EL (cell line): ENCODE measurements at regions not wholly inside any gene's neighbourhood (a gene's known extent, or its start where the extent isn't known, plus 50 kb on each side); places are given as distances from the start of the nearest gene placed in this dataset.
A peak's percentile ranks its signal among the peaks of the same experiment; 100 is the strongest.
"Not testable (repeated sequence)": the region's sequence is repeated elsewhere in the genome, so short reads cannot be mapped to it uniquely, and the experiment has no call there.

Source experiments
- DNase-seq: peaks from one replicate; pipeline ENCODE4 v3.0.0-alpha.2; 2016

GRCh38 chr16:85240982-85241924 lies 129.0 kb upstream of the CIBAR2 start:
- DNase-seq, result no peak

- no peak for DNase-seq
These were observed 129.9 kb upstream of the CIBAR2 start for GRCh38 chr16:85242140-85242539.

GRCh38 chr16:85243308-85243707 lies 131.0 kb upstream of the CIBAR2 start:
- DNase-seq, result no peak

GRCh38 chr16:85244452-85244851 lies 132.2 kb upstream of the CIBAR2 start:
- not testable (repeated sequence) for DNase-seq

GRCh38 chr16:85245307-85246172 lies 133.3 kb upstream of the CIBAR2 start:
- peak; percentile 67 for DNase-seq

- no peak for DNase-seq
These were observed 134.2 kb upstream of the CIBAR2 start for GRCh38 chr16:85246473-85246872.

GRCh38 chr16:85246973-85247372 lies 134.7 kb upstream of the CIBAR2 start:
- no peak for DNase-seq

- no peak for DNase-seq
These were observed 136.1 kb upstream of the CIBAR2 start for GRCh38 chr16:85248342-85248741.

- DNase-seq, result no peak
These were observed 136.6 kb upstream of the CIBAR2 start for GRCh38 chr16:85248857-85249256.

GRCh38 chr16:85249418-85250146 lies 137.3 kb upstream of the CIBAR2 start:
- no peak for DNase-seq

GRCh38 chr16:85250147-85250463 lies 137.8 kb upstream of the CIBAR2 start:
- DNase-seq, result no peak

GRCh38 chr16:85250609-85251223 lies 138.4 kb upstream of the CIBAR2 start:
- no peak for DNase-seq

- no peak for DNase-seq
These were observed 139.0 kb upstream of the CIBAR2 start for GRCh38 chr16:85251225-85251760.

- no peak for DNase-seq
These were observed 139.7 kb upstream of the CIBAR2 start for GRCh38 chr16:85252014-85252413.

GRCh38 chr16:85252461-85252860 lies 140.2 kb upstream of the CIBAR2 start:
- DNase-seq, result no peak

- DNase-seq, result peak; percentile 35
These were observed 141.0 kb upstream of the CIBAR2 start for GRCh38 chr16:85253084-85253941.

GRCh38 chr16:85254051-85254450 lies 141.8 kb upstream of the CIBAR2 start:
- DNase-seq, result no peak

- DNase-seq, result no peak
These were observed 142.6 kb upstream of the CIBAR2 start for GRCh38 chr16:85254921-85255320.

- no peak for DNase-seq
These were observed 143.5 kb upstream of the CIBAR2 start for GRCh38 chr16:85255777-85256176.

- DNase-seq, result no peak
These were observed 144.0 kb upstream of the CIBAR2 start for GRCh38 chr16:85256190-85256739.

GRCh38 chr16:85257483-85257882 lies 145.2 kb upstream of the CIBAR2 start:
- DNase-seq, result no peak
